ENCODE measurements at regions not wholly inside any gene's neighbourhood (a gene's known extent, or its start where the extent isn't known, plus 50 kb on each side); places are given as distances from the start of the nearest gene placed in this dataset.

GRCh38 chr5:159409801-159410200 lies 79.5 kb upstream of the IL12B start (continued):
- TF ChIP-seq TCF3 (IDR thresholded peaks at IDR 0.05; ENCODE audit: borderline replicate concordance, insufficient read depth, low read depth, low read length), result no peak
- TF ChIP-seq PML (IDR thresholded peaks at IDR 0.05; ENCODE audit: low read length), result no peak
- TF ChIP-seq EP300 (IDR thresholded peaks at IDR 0.05; ENCODE audit: borderline replicate concordance in 1 of 2, control insufficient read depth in 1 of 2, low read depth in 2 of 2, low read length in 2 of 2), result peak; percentile 51 to 68; a peak in 2 of 4 replicates
- TF ChIP-seq ZNF24 (IDR thresholded peaks at IDR 0.05), result peak; percentile 72

- FAIRE-seq, result no peak
Observed at GRCh38 chr5:159410480-159410879, 80.2 kb upstream of the IL12B start.

More at GRCh38 chr5:159410480-159410879, 80.2 kb upstream of the IL12B start:
- no peak for TF ChIP-seq JUND (IDR thresholded peaks at IDR 0.05; ENCODE audit: low read depth, low read length)
- TF ChIP-seq RUNX3 (IDR thresholded peaks at IDR 0.05; ENCODE audit: low read length), result no peak
- TF ChIP-seq CBX3 (IDR thresholded peaks at IDR 0.05; ENCODE audit: borderline replicate concordance, low read depth), result no peak
- TF ChIP-seq KAT2A (conservative IDR thresholded peaks at IDR 0.05; ENCODE audit: control insufficient read depth, low read depth, low read length), result no peak
- BruUV-seq (replicated peaks), result no TSS peak
- in situ Hi-C loops (cut with MboI), result no loop called here
- 96% methylated on average over 2 of the region's 2 CpGs for WGBS (ENCODE audit: insufficient coverage, insufficient replicate concordance, low lambda C conversion rate, missing lambda C conversion rate)
- Histone ChIP-seq H3K9ac (ENCODE audit: control insufficient read depth, insufficient read depth, low read length) (no peak overlapping the region), H3K4me2 (ENCODE audit: control insufficient read depth, insufficient read depth) (peak overlapping the region; percentile 57; the same call in 1 of the 2 replicates), H3K36me3 (ENCODE audit: control insufficient read depth in 2 of 2, insufficient read depth in 2 of 2, low read length in 1 of 2) (no peaks in the 10 kb centered on the region), H2AFZ (ENCODE audit: control insufficient read depth, low read depth, low read length) (no peak overlapping the region), H4K20me1 (ENCODE audit: control insufficient read depth, insufficient read depth) (no peaks in the 10 kb centered on the region), H3K9me3 (replicated peaks; ENCODE audit: control insufficient read depth, insufficient read depth, low read length) (no peaks in the 10 kb centered on the region; the same call in 2 of the 3 replicates), H3K27me3 (replicated peaks in 1 of 2; ENCODE audit: control insufficient read depth in 2 of 2, insufficient read depth in 2 of 2, low read length in 1 of 2) (no peaks in the 10 kb centered on the region), H3K4me1 (ENCODE audit: control insufficient read depth, insufficient read depth, low read length) (peaks cover 30% of the 10 kb centered on the region), H3K79me2 (ENCODE audit: control insufficient read depth, insufficient read depth, low read length) (no peaks in the 10 kb centered on the region), H3K27ac (ENCODE audit: control insufficient read depth, insufficient read depth) (no peak overlapping the region), H3K4me3 (no peak overlapping the region)
- CTCF ChIA-PET, result interaction anchor here (0.7 to 5.5 kb wide), 8 partner anchors 11 to 78 kb away, joined by 3 to 68 read pairs (median 10); no protein-coding TSS in a partner anchor
- ATAC-seq (no peak), DNase-seq (ENCODE audit: low read depth, low spot score) (no peak)
- intact Hi-C loops (cut with micrococcal nuclease; ENCODE audit: unreplicated experiment), result no loop called here
- SMC1A ChIA-PET (ENCODE audit: uncharacterized antibody, unreplicated experiment), result interaction anchor here (1.0 to 6.7 kb wide), 8 partner anchors 10 to 73 kb away, joined by 3 to 133 read pairs (median 6); no protein-coding TSS in a partner anchor
- RAD21 ChIA-PET (ENCODE audit: unreplicated experiment), result interaction anchor here (0.9 to 5.1 kb wide), 9 partner anchors 10 to 552 kb away, joined by 3 to 45 read pairs (median 6); no protein-coding TSS in a partner anchor
- POLR2A ChIA-PET, result interaction anchor here (1.1 to 4.3 kb wide), 6 partner anchors 9 to 212 kb away, joined by 3 to 21 read pairs (median 5); no protein-coding TSS in a partner anchor

Data from GM12878 (cell line).